Stimulated activated naive CD8-positive, alpha-beta T cell treated with anti-CD3 and anti-CD28 coated beads, Interleukin-15, amount 100 ng/mL, for 72 hours (primary cell): ENCODE measurements at regions not wholly inside any gene's neighbourhood (a gene's known extent, or its start where the extent isn't known, plus 50 kb on each side); places are given as distances from the start of the nearest gene placed in this dataset.

Experiments
- ATAC-seq: fragments of 150-1000 bp; cut with Tn5 transposase; 2 replicates; pipeline ENCODE4 v1.10.0; 2021; ENCODE audit warnings: mild to moderate bottlenecking, moderate library complexity
- DNase-seq, 2 donors: peaks; one replicate each; pipeline ENCODE4 v3.0.0; 2021 to 2022
- H3K27ac Mint-ChIP-seq, 2 donors: one replicate each; pipeline ENCODE4 v1.8.0; 2022; ENCODE audit warnings: mild to moderate bottlenecking in 2 of 2, mixed read lengths in 2 of 2, moderate library complexity in 2 of 2
- H3K27me3 Mint-ChIP-seq: one replicate; pipeline ENCODE4 v1.8.0; 2022; ENCODE audit warnings: mixed read lengths
- H3K4me1 Mint-ChIP-seq: one replicate; pipeline ENCODE4 v1.8.0; 2022; ENCODE audit warnings: mild to moderate bottlenecking, mixed read lengths
- H3K4me3 Mint-ChIP-seq, 2 donors: one replicate each; pipeline ENCODE4 v1.8.0; 2022; ENCODE audit warnings: mild to moderate bottlenecking in 2 of 2, mixed read lengths in 2 of 2, moderate library complexity in 1 of 2
- H3K9me3 Mint-ChIP-seq, 2 donors: one replicate each; pipeline ENCODE4 v1.8.0; 2022; ENCODE audit warnings: mixed read lengths in 2 of 2

DNA sequence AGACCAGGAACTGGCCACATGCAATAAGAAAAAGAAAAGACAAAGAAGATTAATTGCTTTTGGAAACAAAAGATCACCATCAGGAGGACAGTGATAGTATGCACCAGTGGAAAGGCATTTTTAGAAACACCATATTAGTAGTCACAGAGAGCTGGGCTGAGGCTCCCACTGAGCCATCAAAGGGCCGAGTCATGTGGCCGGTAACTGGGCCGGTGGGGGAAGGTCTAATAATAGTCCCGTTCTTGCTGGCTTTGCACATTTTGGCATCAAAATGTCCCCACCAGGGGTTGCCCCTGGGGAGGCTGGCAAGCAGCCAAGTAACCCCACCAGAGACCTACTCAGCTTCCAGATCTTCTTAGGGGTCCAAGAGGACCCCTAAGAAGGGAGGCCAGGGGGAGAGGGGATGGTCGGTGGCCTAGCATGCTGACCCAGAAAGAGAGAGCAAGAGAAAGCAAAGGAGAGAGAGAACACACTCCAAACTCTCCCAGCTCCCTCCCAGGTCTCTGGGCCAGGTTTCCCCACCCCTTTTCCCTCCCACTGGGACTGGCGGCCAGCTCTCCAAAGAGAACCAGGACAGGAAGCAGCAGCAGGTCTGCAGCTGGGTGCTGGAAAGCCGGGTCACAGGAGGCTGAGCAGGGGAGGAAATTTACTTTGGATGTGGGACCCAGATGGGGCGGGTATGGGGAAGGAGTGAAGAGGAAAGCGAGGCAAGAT, 70.2 kb upstream of the FGFR2 start:
- peaks cover 48% of the 10 kb centered on the region for H3K27me3 Mint-ChIP-seq
- H3K4me3 Mint-ChIP-seq, result no peak overlapping the region
- peak overlapping the region in 1 of 2 donors; percentile 22 for H3K27ac Mint-ChIP-seq
- DNase-seq (no peak), ATAC-seq (no peak)
- H3K4me1 Mint-ChIP-seq, result no peaks in the 10 kb centered on the region
- peaks cover 13 to 25% of the 10 kb centered on the region in 2 donors for H3K9me3 Mint-ChIP-seq

DNA sequence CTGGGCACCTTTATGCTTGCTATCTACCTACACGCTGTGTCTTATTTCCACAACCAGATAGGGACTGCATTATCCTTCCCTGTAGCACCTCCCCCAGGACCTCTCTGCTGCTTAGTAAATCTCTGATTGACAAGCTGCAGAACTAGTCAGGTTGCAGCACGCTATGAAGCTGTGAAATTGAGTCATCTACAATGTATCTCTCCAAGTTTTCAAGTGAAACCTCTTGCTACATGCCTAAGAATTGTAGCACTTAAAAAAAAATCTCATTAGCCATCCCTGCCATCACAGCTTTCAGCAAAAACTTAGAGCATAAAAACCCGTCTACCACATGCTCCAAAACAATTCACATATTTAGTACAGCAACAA, 69.7 kb upstream of the FGFR2 start:
- no peaks in the 10 kb centered on the region for H3K4me1 Mint-ChIP-seq
- peaks cover 13 to 25% of the 10 kb centered on the region in 2 donors for H3K9me3 Mint-ChIP-seq
- ATAC-seq (no peak), DNase-seq (no peak)
- H3K4me3 Mint-ChIP-seq, result no peak overlapping the region
- H3K27me3 Mint-ChIP-seq, result peaks cover 52% of the 10 kb centered on the region
- H3K27ac Mint-ChIP-seq, result no peak overlapping the region

DNA sequence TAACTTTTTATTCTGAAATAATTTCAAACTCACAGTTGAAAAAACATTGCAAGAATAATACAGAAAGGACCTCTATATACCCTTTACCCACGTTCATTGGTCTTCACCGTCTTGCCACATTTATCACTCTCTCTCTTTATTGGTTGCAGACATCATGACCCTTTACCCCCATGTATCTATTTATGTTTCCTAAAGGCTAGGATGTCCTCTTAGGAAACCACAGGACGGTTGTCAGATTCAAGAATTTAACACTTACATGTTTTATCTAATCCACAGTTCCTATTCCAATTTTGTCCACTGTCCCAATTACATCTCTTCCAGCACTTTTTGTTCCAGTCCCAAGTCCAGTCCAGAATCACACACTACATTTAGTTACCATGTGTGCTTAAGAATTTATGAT, 67.6 kb upstream of the FGFR2 start:
- no peak overlapping the region for H3K4me3 Mint-ChIP-seq
- ATAC-seq, result no peak
- H3K27ac Mint-ChIP-seq, result no peak overlapping the region
- H3K9me3 Mint-ChIP-seq, result peaks cover 13 to 25% of the 10 kb centered on the region in 2 donors
- peaks cover 57% of the 10 kb centered on the region for H3K27me3 Mint-ChIP-seq
- H3K4me1 Mint-ChIP-seq, result no peaks in the 10 kb centered on the region
- DNase-seq, result no peak

DNA sequence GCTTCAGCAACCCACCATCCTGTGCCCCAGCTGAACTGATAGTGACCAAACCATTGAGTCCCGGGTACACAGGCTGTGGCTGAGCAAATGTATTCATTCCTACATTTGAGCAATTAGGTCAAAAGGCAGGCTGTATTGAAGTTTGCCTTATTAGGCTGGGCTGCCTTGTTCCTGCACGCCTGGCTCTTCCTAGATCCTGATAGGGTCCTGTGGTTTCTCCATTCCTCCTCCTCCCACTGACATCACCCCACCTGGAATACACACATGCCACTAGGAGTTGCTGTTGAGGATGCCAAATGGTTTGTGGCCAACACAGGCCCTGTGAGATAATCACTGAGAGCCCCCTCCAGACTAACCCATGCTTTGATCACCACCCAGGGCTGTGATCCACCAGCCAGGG, 66.4 kb upstream of the FGFR2 start:
- Mint-ChIP-seq H3K27me3 (peaks cover 50% of the 10 kb centered on the region), H3K4me1 (no peaks in the 10 kb centered on the region), H3K27ac (no peak overlapping the region), H3K9me3 (peaks cover 13 to 21% of the 10 kb centered on the region in 2 donors), H3K4me3 (no peak overlapping the region)
- DNase-seq (no peak), ATAC-seq (no peak)

DNA sequence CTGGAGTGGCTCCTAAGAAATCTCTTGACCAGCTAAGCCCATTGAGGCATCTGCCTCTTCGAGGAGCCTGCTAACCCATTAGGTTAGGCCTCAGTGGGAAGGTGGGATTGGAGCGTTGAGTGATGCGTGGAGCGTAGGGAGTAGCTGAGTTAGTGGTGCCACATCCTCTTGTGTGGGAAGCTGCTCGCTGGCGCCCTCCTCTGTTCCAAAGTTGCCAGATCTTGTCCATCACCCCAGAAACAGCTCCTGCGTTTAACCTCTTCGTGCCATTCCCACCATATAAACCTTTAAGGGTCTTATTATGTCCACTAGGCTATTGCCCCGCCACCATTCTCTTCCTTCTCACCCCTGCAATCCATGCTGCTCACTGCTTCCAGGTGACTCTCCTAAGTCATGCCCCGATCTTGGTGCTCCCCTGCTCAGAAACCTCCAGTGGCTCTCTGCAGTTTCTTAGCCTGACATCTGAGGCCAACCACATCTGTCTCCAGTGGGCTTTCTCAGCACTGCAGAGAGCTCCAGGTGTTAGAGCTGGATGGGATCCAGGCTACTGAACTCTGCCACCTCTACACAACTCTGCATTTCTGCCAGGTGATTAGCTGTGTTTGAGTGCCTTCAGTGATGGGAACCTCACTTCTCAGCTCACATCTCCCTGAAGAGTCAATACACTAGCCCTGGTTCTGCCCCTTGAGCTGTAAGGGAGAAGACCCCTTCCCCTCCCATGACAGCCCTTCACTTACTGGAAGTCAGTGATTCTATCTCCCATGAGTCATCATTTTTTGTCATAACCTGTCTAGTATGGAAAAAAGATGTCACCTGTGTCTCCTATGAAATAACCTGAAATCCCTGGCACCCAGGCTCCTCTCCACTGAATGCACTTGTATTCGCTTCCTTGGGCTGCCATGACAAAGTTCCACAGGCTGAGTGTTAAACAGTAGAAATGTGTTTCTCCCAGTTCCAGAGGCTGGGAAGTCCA, 65.0 kb upstream of the FGFR2 start:
- H3K27me3 Mint-ChIP-seq, result peaks cover 36% of the 10 kb centered on the region
- H3K4me3 Mint-ChIP-seq, result no peak overlapping the region
- H3K9me3 Mint-ChIP-seq, result peaks cover 13 to 17% of the 10 kb centered on the region in 2 donors
- ATAC-seq, result no peak
- DNase-seq, result no peak
- H3K27ac Mint-ChIP-seq, result peak overlapping the region in 1 of 2 donors; percentile 72
- H3K4me1 Mint-ChIP-seq, result no peaks in the 10 kb centered on the region

DNA sequence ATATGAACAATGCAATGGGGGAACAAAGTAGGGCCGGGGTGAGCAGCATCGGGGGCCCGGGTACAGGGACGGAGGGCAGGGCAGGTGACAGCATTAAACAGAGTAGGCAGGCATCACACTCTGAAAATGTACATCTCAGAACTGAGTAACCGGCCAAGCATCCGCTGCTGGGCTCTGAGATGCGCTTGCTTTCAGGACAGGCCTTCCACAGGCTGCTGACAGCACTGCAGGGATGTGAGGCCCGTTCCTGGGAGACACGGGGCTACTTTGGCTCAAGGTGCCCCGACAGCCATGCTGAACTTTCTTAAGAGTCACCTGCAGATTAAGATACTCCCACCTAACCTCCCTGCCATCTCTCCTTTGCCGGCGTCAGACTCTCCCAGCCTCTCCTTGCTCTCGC, 64.3 kb upstream of the FGFR2 start:
- no peak overlapping the region for H3K27ac Mint-ChIP-seq
- H3K4me3 Mint-ChIP-seq, result no peak overlapping the region
- peaks cover 29% of the 10 kb centered on the region for H3K27me3 Mint-ChIP-seq
- H3K4me1 Mint-ChIP-seq, result no peaks in the 10 kb centered on the region
- DNase-seq (no peak), ATAC-seq (no peak)
- peaks cover 13 to 16% of the 10 kb centered on the region in 2 donors for H3K9me3 Mint-ChIP-seq

DNA sequence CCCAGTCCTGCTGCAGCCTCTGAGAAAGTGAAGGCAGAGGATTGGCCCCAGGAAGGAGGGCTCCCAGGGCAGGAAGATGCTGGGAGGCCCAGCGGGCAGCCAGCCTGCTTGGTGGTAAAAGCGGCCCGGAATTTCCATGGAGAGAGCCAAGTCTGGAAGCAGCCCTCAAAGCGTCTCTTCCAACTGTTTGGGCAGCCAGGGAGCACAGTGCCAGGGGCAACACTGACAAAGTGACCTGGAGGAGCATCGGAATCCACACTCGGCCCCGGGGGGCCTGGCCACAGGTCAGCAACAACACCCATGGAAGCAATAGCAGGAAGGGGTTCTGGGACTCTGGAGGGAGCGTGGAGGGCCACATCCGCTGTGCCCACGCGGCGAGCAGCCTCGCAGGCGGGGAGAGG, 63.2 kb upstream of the FGFR2 start:
- H3K4me3 Mint-ChIP-seq, result no peak overlapping the region
- no peaks in the 10 kb centered on the region for H3K4me1 Mint-ChIP-seq
- H3K27me3 Mint-ChIP-seq, result peaks cover 19% of the 10 kb centered on the region
- no peak for DNase-seq
- ATAC-seq, result no peak
- H3K27ac Mint-ChIP-seq, result no peak overlapping the region
- H3K9me3 Mint-ChIP-seq, result peaks cover 8 to 13% of the 10 kb centered on the region in 2 donors

DNA sequence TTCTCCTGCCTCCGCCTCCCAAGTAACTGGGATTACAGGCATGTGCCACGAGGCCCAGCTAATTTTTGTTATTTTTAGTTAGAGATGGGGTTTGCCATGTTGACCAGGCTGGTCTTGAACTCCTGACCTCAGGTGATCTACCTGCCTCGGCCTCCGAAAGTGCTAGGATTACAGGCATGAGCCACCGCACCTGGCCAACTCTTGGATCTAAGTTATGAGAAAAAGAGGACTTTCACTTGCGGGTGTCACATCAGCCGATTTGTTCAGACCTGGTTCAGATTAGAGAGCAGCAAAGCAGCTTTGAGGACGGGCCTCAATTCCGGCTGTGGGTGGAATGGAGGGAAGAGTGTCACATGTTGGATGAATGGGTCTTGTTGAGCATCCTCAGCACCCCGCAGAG, 61.0 kb upstream of the FGFR2 start:
- DNase-seq (no peak), ATAC-seq (no peak)
- peaks cover 17% of the 10 kb centered on the region for H3K27me3 Mint-ChIP-seq
- H3K4me1 Mint-ChIP-seq, result no peaks in the 10 kb centered on the region
- H3K9me3 Mint-ChIP-seq, result no peaks in the 10 kb centered on the region
- no peak overlapping the region for H3K4me3 Mint-ChIP-seq
- no peak overlapping the region for H3K27ac Mint-ChIP-seq

DNA sequence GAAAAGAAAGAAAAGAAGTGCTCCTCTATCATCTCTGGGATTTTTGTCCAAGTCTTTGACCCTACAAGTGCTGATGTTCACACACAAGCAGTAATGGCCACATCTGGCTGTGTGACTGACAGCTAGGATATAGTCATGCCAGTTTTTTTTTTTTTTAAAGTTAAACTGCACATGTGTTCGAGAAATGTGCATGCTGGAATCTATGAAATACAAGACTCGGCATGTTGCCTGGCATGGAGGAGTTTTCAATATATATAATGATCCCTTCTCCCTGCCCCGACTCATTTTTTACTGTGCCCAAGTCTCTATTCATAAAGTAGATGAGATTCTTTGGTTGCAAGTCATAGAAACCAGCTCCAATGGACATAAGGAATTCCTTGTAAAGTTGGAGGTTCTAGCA, 60.4 kb upstream of the FGFR2 start:
- H3K4me1 Mint-ChIP-seq, result no peaks in the 10 kb centered on the region
- peaks cover 13% of the 10 kb centered on the region for H3K27me3 Mint-ChIP-seq
- H3K27ac Mint-ChIP-seq, result no peak overlapping the region
- no peak overlapping the region for H3K4me3 Mint-ChIP-seq
- ATAC-seq (no peak), DNase-seq (no peak)
- H3K9me3 Mint-ChIP-seq, result peaks cover 0 to 2% of the 10 kb centered on the region in 2 donors

DNA sequence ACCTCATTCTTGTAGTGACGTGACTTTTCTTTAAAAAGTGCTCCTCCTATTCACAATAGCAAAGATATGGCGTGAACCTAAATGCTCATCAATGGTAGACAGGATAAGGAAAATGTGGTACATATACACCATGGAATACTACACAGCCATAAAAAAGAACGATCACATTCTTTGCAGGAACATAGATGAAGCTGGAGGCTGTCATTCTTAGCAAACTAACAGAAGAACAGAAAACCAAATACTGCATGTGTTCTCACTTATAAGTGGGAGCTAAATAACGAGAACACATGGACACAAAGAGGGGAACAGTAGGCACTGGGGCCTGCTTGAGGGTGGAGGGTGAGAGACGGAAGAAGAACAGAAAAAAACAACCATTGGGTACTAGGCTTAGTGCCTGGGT, 59.9 kb upstream of the FGFR2 start:
- Mint-ChIP-seq H3K4me1 (no peaks in the 10 kb centered on the region), H3K27ac (no peak overlapping the region), H3K27me3 (peaks cover 8% of the 10 kb centered on the region), H3K9me3 (peaks cover 0 to 7% of the 10 kb centered on the region in 2 donors), H3K4me3 (no peak overlapping the region)
- ATAC-seq (no peak), DNase-seq (no peak)

DNA sequence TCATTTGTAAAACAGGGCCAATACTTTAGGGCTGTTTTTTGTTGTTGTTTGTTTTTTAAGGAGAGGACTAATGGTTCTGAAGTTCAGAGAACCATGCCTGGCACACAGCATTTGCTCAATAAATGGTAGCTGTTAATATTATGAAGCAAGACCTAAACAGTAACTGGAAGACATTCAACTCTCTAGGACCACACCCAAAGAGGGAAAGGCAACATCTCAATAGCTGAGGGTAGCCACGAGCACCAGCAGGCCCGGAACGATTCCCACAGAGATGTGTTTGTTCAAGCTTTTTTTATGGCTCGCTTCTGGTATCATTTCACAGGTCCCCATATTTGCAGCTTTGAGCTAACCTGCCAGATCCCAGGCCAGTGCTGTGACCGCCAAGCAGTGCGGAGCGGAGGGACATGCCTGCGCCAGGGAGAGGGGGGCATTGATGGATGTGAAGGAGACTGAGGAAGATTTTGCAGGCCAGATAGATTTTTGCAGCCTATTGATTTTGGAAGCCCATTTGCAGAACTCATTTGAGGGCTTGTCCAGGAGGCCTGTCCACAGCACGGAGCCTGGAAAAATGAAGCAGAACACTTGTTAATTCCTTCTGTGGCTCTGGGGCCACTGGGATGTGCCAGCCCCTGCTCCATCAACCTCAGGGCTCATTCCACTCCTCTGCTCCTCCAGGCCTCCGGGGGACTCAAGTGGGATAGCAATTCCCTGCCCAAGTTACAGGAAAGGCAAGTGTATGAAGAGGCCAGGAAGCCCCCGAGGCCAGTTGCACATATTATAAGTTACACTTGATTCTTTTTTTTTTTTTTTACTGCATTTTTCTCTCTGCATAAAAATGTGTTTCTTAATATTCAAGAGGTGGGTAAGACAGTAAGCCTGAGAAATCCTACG, 57.3 kb upstream of the FGFR2 start:
- DNase-seq (no peak), ATAC-seq (no peak)
- H3K27me3 Mint-ChIP-seq, result peaks cover 8% of the 10 kb centered on the region
- peaks cover 0 to 8% of the 10 kb centered on the region in 2 donors for H3K9me3 Mint-ChIP-seq
- no peak overlapping the region for H3K27ac Mint-ChIP-seq
- H3K4me3 Mint-ChIP-seq, result no peak overlapping the region
- H3K4me1 Mint-ChIP-seq, result no peaks in the 10 kb centered on the region

DNA sequence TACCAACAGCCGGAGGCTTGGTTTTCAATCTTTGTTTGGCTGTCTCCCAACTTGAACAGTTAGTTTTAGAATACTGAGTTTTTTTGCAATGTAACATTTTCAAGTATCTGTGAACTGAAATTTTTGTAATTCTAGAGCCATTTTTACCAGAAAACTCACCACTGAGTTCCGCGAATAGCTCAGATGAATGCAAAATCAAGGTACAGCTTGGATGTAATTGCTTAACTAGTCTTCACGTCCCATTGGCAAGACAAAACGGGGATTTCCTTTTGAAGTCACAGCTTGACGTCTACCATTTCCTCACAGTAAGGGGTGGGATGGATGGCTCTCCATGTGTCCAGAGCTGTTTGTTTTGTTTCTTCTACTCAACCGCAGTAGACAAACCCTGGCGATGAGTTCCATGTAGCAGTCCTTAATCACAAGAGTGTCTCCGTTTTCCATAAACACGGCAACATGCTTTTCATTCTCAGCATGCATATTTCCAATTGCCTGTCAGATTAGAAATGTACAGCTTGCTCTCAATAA, 55.8 kb upstream of the FGFR2 start:
- H3K4me1 Mint-ChIP-seq, result no peaks in the 10 kb centered on the region
- no peak for ATAC-seq
- H3K27me3 Mint-ChIP-seq, result peaks cover 8% of the 10 kb centered on the region
- H3K27ac Mint-ChIP-seq, result no peak overlapping the region
- H3K4me3 Mint-ChIP-seq, result no peak overlapping the region
- peaks cover 0 to 8% of the 10 kb centered on the region in 2 donors for H3K9me3 Mint-ChIP-seq
- no peak for DNase-seq

DNA sequence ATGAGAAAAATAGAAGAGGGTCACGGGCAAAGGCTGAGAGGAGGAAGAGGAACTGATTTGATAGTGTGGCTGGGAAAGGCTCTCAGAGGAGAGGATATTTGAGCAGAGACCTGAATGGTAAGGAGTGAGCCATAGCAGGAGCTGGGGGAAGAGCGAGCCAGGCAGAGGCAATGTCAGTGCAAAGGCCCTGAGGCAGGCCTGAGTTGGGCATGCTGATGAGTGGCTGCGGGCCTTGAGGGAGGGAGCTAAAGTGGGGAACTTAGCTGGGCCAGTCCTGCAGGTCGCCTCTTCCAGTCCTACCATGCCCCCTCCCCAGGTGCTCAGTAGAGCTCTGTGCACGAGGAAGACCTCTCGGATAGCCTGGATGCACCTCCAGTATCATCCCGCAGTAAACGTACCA, 55.4 kb upstream of the FGFR2 start:
- Mint-ChIP-seq H3K4me1 (no peaks in the 10 kb centered on the region), H3K27me3 (peaks cover 12% of the 10 kb centered on the region), H3K9me3 (peaks cover 0 to 8% of the 10 kb centered on the region in 2 donors), H3K4me3 (no peak overlapping the region), H3K27ac (no peak overlapping the region)
- no peak for DNase-seq
- ATAC-seq, result no peak

DNA sequence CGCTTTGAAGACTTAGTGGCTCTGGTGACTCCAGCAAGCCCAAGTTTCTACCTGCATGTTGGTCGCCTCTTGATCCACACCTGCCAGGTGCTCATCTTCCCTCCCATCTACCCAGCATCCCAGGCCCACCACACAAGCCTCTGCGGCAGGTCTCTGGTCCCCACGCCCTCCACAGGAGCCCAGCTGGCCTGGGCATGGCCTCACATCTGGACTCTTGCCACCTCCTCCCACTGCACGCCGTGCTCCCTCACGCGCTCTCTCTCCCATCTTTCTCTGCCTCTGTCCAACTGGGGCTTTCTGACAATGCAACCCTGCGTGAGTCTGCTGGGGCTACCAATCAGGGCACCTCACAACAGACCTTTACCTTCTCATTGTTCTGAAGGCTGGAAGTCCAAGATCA, 50.2 kb upstream of the FGFR2 start:
- Mint-ChIP-seq H3K4me1 (no peaks in the 10 kb centered on the region), H3K27me3 (peaks cover 36% of the 10 kb centered on the region), H3K9me3 (peaks cover 0 to 10% of the 10 kb centered on the region in 2 donors), H3K4me3 (no peak overlapping the region), H3K27ac (no peak overlapping the region)
- DNase-seq, result no peak
- ATAC-seq, result no peak

DNA sequence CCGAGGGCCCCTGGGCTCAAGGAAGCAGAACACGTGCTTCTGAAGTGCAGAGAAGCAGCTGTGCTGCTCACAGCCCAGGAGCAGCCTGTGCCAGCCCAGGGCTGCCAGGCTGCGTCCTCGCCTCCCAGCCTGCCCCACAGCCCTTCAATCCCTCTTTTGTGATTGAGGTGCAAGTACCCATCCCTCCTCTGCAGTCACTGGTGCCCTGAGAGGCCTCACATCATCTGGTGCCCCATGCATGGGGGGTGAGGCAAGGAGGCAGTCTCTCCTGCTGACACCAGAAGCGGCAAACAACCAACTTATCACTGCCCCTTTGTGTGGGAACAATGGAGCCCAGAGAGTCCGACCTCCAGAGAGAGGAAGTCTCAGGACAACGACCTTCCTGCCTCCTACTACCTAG, 49.8 kb upstream of the FGFR2 start:
- Mint-ChIP-seq H3K27ac (no peak overlapping the region), H3K27me3 (peaks cover 36% of the 10 kb centered on the region), H3K4me3 (no peak overlapping the region), H3K4me1 (no peaks in the 10 kb centered on the region), H3K9me3 (peaks cover 0 to 7% of the 10 kb centered on the region in 2 donors)
- DNase-seq, result no peak
- peak; percentile 18 for ATAC-seq
